LHCN-M2 (cell line): ENCODE measurements at regions not wholly inside any gene's neighbourhood (a gene's known extent, or its start where the extent isn't known, plus 50 kb on each side); places are given as distances from the start of the nearest gene placed in this dataset.
A peak's percentile ranks its signal among the peaks of the same experiment; 100 is the strongest.

ENCODE experiments used
- DNase-seq: peaks from one replicate; pipeline ENCODE4 v3.0.0-alpha.2; 2012; ENCODE audit warnings: low read depth

- DNase-seq: no peak
Observed at GRCh38 chr7:22676385-22676784, 50.6 kb upstream of the IL6 start.

DNA sequence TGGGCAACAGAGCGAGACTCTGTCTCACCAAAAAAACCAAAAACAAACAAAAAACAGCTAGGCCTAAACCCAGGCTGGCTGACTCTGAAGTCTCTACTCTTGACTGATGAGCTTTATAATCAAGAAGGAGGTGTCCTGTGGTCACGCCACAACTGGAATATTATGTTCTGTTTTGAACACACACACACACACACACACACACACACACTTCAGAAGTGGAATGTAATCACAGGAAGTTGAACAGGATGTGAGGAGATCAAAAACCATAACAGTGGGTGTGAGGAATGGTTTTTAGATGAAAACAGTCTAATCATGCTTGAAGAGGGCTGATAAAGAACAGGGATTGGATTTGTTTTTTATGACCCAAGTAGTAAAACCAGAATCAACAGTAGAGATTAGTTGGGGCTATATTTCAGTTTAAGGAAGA is 51.1 kb upstream of the IL6 start:
- peak; percentile 81 for DNase-seq

DNA sequence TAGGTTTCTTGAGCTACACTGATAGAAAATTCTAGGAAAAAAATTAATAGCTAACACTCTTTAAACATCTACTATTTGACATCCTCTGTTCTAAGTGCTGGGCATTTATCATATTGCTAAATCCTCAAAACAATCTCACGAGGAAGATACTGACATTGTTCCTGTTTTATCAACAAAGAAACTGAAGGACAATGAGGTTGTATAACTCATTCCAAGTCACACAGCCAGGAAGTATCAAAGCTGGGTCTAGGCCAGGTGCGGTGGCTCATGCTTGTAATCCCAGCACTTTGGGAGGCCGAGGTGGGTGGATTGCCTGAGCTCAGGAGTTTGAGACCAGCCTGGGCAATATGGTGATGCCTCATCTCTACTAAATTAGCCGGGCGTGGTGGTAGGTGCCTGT is 51.6 kb upstream of the IL6 start:
- DNase-seq: no peak

DNA sequence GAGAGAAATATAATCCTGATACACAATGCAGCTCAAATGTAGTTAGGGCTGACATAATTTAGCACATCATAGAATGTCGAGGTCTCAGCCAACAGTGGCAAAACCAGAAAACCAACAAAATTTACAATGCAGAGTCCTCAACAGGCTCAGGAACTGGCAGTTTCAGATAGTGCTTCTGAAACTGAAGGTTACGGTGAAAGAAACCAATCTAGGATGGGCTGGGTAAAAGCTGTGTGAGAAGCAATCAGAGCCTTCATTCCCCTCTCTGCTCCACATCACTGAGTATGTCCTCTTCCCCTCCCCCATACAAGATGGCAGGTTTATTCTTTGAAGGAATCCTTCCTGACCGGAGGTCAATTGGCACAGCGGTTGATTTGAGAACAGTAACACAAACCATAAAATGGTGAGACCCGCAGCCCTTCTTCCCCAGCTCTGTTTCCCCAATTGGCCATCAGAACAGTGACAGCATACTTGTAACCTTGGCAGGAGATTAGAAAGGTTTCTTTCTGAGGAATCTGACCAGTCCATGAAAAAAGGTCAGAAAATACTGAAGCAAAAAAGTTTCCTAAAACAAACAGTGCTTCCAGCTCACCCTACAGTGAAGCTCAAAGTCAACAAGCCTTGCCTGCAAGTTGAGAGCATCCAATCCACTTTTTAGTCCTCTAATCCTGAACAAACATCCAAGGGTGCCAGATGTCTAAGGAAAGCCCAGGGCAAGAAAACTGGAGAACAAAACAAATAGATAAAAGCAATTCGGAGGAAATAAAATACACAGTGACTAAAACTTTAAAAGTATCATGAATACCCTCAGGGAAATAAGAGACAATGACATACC is 53.9 kb upstream of the IL6 start:
- DNase-seq: no peak

DNA sequence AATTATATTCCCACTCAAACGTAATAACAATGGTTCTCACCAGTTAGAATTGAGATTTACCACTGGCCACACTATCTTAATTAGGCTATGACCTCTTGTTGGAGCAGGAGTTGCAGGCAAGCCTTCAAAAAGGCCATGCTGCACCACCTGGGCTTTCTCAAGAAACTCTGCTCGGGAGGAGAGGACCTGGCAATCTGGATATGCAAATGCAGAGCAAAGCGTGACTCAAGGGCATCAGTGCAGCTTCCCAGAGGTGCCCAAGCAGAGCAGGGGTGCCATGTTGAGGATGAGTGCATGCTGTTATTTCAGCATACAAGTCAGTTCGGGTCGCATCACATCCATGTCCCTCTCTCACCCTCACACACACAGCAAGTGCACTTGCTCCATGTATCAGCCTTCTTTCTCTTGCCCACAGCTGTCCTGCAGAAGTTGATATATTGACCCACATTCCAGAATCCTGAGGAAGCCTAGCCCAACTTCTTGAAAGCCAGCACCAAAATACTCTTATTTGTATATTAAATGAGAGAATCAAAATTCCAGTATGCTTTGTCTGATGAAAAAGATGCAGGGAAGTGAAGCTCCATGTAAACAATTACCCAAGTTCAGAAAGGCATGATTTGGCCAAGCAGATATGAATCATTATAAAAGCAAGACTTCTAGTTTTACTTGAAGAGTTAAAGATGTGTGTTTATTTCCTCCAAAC is 55.7 kb upstream of the IL6 start:
- peak; percentile 43 for DNase-seq

- peak; percentile 32 for DNase-seq
Observed at GRCh38 chr7:22670422-22670815, 56.6 kb upstream of the IL6 start.

DNA sequence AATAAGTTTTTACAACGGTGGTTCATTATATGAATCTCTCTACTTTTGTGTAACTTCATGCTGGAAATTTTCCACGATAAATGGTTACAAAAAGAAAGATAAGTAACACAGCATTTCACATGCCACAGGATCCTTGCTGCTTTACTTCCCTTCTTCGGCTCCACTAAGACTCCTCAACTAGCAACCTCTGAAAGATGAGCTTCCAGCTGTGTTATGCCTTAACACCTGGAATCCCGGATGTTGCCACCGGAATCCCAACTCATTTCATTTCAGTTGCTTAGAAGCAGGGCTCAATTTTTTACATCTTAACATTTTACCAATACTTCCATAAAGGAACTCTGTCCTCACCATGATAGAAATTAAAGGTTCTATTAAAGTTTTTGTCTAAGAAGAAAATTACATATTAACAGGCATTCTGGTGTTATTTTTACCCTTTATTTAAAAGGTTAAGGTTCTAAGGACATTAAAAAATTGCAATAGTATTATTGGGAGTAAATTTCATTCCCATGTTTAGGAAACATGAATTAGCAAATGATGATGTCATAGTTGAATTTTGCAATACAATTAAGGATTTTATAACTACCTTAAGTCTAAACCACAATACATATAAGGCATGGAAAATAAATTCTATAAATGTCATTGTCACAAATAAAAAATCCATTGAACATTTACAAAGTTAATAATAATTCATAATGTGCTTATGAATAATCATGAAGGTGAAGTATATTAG is 57.1 kb upstream of the IL6 start:
- DNase-seq: no peak

DNA sequence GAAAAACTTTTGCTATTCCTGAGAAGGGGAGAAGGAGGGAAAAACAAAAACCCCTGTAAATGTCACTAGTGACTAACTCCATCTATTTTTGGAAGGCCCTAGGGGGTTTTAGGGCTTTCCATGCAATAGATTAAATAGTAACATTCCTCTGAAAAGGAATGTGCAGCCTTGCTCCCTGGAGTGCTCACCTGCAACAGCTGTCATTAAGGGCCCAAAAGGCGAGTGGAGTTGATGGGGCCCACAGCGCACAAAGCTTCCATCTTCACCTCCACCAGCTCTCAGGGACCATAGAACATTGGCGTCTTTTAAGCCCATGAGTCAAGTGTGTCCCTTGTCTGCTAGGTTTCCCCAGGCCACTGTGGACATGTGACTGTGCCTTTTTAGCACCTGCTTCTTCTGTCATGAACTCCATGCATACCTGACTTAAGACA is 58.0 kb upstream of the IL6 start:
- DNase-seq: no peak

GRCh38 chr7:22667562-22668239 is 59.3 kb upstream of the IL6 start:
- DNase-seq: peak; percentile 88

DNA sequence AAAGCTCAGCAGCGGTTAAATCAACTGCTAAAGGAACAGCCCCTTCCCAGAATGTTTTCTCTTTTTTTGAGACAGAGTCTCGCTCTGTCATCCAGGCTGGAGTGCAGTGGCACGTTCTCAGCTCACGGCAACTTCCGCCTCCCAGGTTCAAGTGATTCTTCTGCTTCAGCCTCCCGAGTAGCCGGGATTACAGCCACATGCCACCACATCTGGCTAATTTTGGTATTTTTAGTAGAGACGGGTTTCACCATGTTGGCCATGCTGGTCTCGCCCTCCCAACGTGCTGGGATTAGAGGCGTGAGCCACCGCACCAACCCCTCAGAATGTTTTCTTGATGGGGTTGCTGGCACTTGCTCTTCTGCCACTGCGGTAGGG is 59.8 kb upstream of the IL6 start:
- no peak for DNase-seq

DNA sequence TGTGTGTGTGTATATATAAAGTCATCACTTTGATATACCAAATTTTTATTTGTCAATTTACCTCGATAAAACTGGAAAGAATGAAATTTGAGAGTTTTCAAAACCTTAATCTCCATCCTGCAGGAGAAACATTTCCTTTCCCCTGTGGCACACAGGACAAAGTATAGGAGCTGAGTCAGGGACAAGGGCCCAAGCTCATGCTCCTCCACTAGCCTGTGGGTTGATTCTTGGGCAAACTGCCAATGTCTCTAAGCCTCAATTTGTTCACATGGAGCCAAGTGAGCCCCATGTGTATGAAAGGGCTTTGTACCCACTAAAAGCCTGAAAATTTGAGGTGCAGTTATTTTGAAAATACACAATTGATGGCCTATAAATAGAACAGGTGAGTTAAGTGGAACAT is 60.3 kb upstream of the IL6 start:
- peak; percentile 85 for DNase-seq

DNA sequence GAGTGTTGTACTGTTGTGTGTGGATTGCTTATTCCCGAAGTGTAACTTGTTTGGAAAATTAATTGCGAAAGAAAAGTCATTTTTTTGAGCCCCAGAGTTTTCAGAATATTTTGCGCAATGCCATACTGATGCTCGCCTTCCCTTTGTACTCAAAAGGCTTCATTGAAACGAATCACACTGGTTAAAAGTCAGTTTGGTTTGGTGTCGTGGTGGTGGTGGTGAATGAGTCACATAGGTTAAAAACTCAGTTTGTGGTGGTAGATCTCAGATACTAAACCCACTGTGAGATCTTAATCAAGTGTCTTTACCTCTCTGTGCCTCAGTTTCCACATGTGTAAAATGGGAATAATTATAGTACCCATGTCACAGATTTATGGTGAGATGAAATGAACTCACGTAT is 61.1 kb upstream of the IL6 start:
- DNase-seq: peak; percentile 71

- no peak for DNase-seq
Observed at GRCh38 chr7:22664988-22665798, 61.8 kb upstream of the IL6 start.

GRCh38 chr7:22663721-22664120 is 63.3 kb upstream of the IL6 start:
- no peak for DNase-seq

GRCh38 chr7:22663357-22663718 is 63.7 kb upstream of the IL6 start:
- DNase-seq: peak; percentile 56

DNA sequence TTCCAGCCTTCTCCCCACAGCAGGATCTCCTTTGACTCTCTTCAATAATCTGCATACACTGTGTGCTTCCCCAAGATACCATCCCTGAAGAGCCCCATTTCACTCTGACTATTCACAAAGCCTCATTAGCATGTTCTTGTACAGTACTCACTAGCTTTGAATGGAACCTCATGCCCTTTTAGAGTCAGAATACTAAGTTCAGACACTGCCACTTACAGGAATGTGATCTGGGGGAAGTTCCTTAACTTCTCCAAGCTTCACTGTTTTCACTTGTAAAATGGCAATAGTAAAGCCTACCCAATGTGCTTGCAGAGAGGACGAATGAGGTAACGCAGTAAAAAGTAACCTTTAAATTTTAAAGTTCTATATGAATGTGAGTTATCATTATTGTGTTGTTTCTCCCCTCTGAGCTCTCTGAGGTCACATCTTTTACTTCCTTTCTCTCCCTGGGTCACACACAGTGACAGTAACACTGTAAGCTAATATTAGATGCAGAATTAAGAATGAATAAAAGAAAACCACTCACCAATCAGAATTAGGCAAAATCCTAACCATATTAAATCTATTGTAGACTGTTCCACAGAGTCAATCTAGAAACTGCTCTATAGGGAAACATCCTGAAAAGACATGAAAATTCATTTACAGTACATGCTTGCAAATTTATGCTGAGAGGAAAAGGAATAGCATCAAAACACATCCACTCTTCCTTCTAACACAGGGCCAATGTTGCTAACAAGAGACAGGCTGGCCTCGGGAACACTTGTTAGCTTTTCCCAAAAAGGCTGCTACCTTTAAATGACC is 64.2 kb upstream of the IL6 start:
- DNase-seq: no peak

GRCh38 chr7:22662036-22662435 is 65.0 kb upstream of the IL6 start:
- DNase-seq: no peak

- no peak for DNase-seq
Observed at GRCh38 chr7:22660732-22661131, 66.3 kb upstream of the IL6 start.

DNA sequence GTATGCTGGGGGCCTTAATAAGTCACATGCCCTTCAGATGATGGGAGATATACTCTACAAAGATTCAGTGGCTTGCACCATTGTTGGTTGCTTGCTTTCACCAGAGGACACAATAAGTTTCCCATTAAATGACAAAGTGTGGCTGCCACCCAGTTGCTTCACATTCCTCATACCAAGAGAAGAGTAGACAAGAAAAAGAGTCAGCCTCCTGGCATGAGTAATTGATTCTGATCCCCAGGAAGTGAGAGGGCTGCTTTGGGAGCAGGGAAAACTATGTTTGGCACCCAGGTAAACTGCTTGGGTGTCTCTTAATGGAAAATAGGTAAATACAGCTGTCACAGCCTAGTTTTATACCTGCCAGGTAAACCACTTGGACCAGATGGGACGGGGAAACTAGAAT is 66.7 kb upstream of the IL6 start:
- no peak for DNase-seq

- no peak for DNase-seq
Observed at GRCh38 chr7:22659741-22660140, 67.3 kb upstream of the IL6 start.
